Hepatocyte (in vitro differentiated cells): ENCODE measurements at regions not wholly inside any gene's neighbourhood (a gene's known extent, or its start where the extent isn't known, plus 50 kb on each side); places are given as distances from the start of the nearest gene placed in this dataset.

Experiments used
- DNase-seq: peaks from one replicate; pipeline ENCODE4 v3.0.0-alpha.2; 2016; ENCODE audit warnings: low spot score
- H2AFZ ChIP-seq: fragments of 200-600 bp; sonication (generic); 2 replicates; pipeline ENCODE4 v1.6.0; 2016; ENCODE audit warnings: antibody characterized with exemption, mild to moderate bottlenecking
- H3K27ac ChIP-seq: fragments of 200-600 bp; sonication (generic); 2 replicates; pipeline ENCODE4 v1.5.1; 2016; ENCODE audit warnings: mild to moderate bottlenecking
- H3K27me3 ChIP-seq: fragments of 200-600 bp; sonication (generic); 2 replicates; pipeline ENCODE4 v1.6.1; 2016
- H3K36me3 ChIP-seq: fragments of 200-600 bp; sonication (generic); replicated peaks from 2 replicates; pipeline ENCODE4 v1.5.1; 2016; ENCODE audit warnings: low read depth; ENCODE audit not compliant: insufficient read depth
- H3K4me1 ChIP-seq: fragments of 200-600 bp; sonication (generic); 2 replicates; pipeline ENCODE4 v1.5.1; 2016; ENCODE audit warnings: mild to moderate bottlenecking, moderate library complexity; ENCODE audit not compliant: insufficient read depth
- H3K4me2 ChIP-seq: fragments of 200-600 bp; sonication (generic); 2 replicates; pipeline ENCODE4 v1.6.0; 2016
- H3K4me3 ChIP-seq: fragments of 200-600 bp; sonication (generic); 2 replicates; pipeline ENCODE4 v1.5.1; 2016; ENCODE audit warnings: mild to moderate bottlenecking
- H3K79me2 ChIP-seq: fragments of 200-600 bp; sonication (generic); 2 replicates; pipeline ENCODE4 v1.6.0; 2017; ENCODE audit warnings: mild to moderate bottlenecking
- H3K9me2 ChIP-seq: fragments of 200-600 bp; sonication (generic); replicated peaks from 2 replicates; pipeline ENCODE4 v1.6.0; 2017; ENCODE audit warnings: mild to moderate bottlenecking; ENCODE audit not compliant: insufficient read depth
- H3K9me3 ChIP-seq: fragments of 200-600 bp; sonication (generic); 2 replicates; pipeline ENCODE4 v1.5.1; 2016; ENCODE audit warnings: low read depth, mild to moderate bottlenecking
- H4K20me1 ChIP-seq: fragments of 200-600 bp; sonication (generic); 2 replicates; pipeline ENCODE4 v1.6.0; 2016; ENCODE audit warnings: mild to moderate bottlenecking; ENCODE audit not compliant: insufficient read depth, poor library complexity, severe bottlenecking
- CTCF ChIP-seq: fragments of 200-600 bp; sonication (generic); IDR thresholded peaks from 2 replicates; pipeline ENCODE4 v1.5.1; 2016; ENCODE audit warnings: antibody characterized with exemption, mild to moderate bottlenecking; ENCODE audit not compliant: poor library complexity
- EZH2 ChIP-seq: fragments of 200-600 bp; sonication (generic); IDR thresholded peaks from 2 replicates; pipeline ENCODE4 v1.6.1; 2016; ENCODE audit warnings: antibody characterized with exemption, mild to moderate bottlenecking, borderline replicate concordance
- EZH2phosphoT487 ChIP-seq: fragments of 200-600 bp; sonication (generic); IDR thresholded peaks from one replicate; pipeline ENCODE4 v1.6.1; 2018; ENCODE audit warnings: antibody characterized with exemption, mild to moderate bottlenecking, low read depth, moderate library complexity; ENCODE audit not compliant: unreplicated experiment, severe bottlenecking
- WGBS: methylation state at CpG from one replicate; pipeline ENCODE4 v1.1.6; 2016; ENCODE audit warnings: low lambda C conversion rate; ENCODE audit errors: missing lambda C conversion rate; 5-methylcytosine and 5-hydroxymethylcytosine counted together

DNA sequence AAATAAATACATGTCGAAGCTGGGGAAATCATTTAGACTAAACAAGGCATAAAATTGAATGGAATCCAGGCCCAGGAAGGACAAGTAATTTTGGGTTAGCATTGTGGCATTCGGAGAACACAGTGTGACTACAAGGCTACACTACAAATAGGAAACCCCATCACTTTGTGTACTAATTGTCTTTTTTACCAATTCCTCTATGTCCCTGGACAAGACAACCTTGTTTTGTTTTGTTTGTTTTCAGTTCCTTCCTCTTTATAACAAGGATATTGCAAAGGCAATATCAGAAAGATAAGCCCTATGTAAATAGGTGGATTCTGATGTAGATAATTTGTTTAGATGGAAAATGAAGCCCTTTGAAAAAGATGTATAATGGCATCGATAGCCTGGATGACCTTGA is 215.9 kb upstream of the MKLN1 start:
- Histone ChIP-seq H2AFZ (no peak overlapping the region), H3K9me2 (no peaks in the 10 kb centered on the region), H3K27ac (no peak overlapping the region), H3K4me3 (no peak overlapping the region), H4K20me1 (no peaks in the 10 kb centered on the region), H3K9me3 (no peaks in the 10 kb centered on the region), H3K79me2 (peaks cover 5% of the 10 kb centered on the region), H3K36me3 (no peaks in the 10 kb centered on the region), H3K27me3 (peaks cover 45% of the 10 kb centered on the region), H3K4me2 (no peak overlapping the region), H3K4me1 (peaks cover 23% of the 10 kb centered on the region)
- whole genome bisulfite sequencing: 78% methylated on average over 3 of the region's 3 CpGs
- no peak for DNase-seq
- TF ChIP-seq EZH2 (no peak), EZH2phosphoT487 (no peak), CTCF (no peak)

DNA sequence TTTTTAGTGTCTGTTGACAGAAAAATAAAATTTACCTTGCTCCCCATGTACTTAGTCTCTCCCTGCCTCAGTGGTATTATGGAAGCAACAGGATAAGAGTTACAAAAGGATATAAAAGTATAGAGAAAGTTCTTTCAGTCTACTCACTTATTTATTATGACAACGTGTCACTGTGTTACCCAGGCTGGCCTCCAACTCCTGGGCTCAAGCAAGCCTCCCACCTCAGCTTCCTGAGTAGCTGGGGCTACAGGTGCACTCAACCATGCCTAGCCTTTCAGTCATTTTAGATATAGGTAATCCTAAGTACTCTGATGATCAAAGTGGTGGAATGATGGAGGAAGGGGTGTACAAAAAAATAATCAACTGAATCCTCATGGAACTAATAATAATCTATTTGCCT is 215.2 kb upstream of the MKLN1 start:
- no peaks in the 10 kb centered on the region for H3K36me3 ChIP-seq
- no peak overlapping the region for H3K4me3 ChIP-seq
- no peak for DNase-seq
- WGBS: 83% methylated on average over 1 of the region's 1 CpG
- peaks cover 5% of the 10 kb centered on the region for H3K79me2 ChIP-seq
- peaks cover 23% of the 10 kb centered on the region for H3K4me1 ChIP-seq
- peaks cover 45% of the 10 kb centered on the region for H3K27me3 ChIP-seq
- H4K20me1 ChIP-seq: no peaks in the 10 kb centered on the region
- H3K4me2 ChIP-seq: no peak overlapping the region
- TF ChIP-seq EZH2phosphoT487: no peak
- TF ChIP-seq CTCF: no peak
- H3K9me3 ChIP-seq: no peaks in the 10 kb centered on the region
- H3K9me2 ChIP-seq: no peaks in the 10 kb centered on the region
- H2AFZ ChIP-seq: no peak overlapping the region
- H3K27ac ChIP-seq: no peak overlapping the region

DNA sequence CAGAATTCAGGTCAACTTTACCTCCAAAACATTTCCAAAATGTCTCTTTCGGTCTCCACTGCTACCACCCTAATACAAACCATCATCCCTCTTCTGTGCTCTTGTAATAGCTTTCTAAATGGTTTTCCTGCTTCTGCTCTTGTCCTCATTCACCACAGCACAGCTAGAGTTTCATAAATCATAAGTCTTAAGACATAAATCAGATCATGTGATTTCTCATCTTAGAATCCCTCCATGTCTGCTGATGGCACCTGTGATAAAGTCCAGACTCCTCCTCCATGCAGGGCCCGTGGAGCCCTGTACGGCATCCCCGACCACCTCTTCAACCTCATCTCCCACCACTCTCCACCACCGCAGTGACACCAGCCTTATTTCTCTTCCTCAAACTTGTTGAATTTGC is 212.3 kb upstream of the MKLN1 start:
- no peaks in the 10 kb centered on the region for H3K9me3 ChIP-seq
- no peak overlapping the region for H2AFZ ChIP-seq
- DNase-seq: no peak
- H3K9me2 ChIP-seq: no peaks in the 10 kb centered on the region
- no peak overlapping the region for H3K4me2 ChIP-seq
- TF ChIP-seq EZH2 (no peak), CTCF (no peak), EZH2phosphoT487 (no peak)
- H3K36me3 ChIP-seq: no peaks in the 10 kb centered on the region
- H3K27ac ChIP-seq: no peak overlapping the region
- no peaks in the 10 kb centered on the region for H4K20me1 ChIP-seq
- no peaks in the 10 kb centered on the region for H3K79me2 ChIP-seq
- H3K27me3 ChIP-seq: peaks cover 31% of the 10 kb centered on the region
- WGBS: 86% methylated on average over 5 of the region's 5 CpGs
- H3K4me1 ChIP-seq: peaks cover 7% of the 10 kb centered on the region
- H3K4me3 ChIP-seq: no peak overlapping the region

GRCh38 chr7:131117439-131117838 is 210.2 kb upstream of the MKLN1 start:
- TF ChIP-seq EZH2phosphoT487: no peak
- no peak for TF ChIP-seq CTCF
- no peak for TF ChIP-seq EZH2
- WGBS: 85% methylated on average over 1 of the region's 1 CpG
- H2AFZ ChIP-seq: no peak overlapping the region

More at GRCh38 chr7:131117439-131117838, 210.2 kb upstream of the MKLN1 start:
- Histone ChIP-seq H3K4me1 (no peaks in the 10 kb centered on the region), H4K20me1 (no peaks in the 10 kb centered on the region), H3K27me3 (peaks cover 20% of the 10 kb centered on the region), H3K4me2 (no peak overlapping the region), H3K79me2 (no peaks in the 10 kb centered on the region), H3K9me3 (no peaks in the 10 kb centered on the region), H3K27ac (no peak overlapping the region), H3K36me3 (no peaks in the 10 kb centered on the region), H3K9me2 (no peaks in the 10 kb centered on the region), H3K4me3 (no peak overlapping the region)
- no peak for DNase-seq
